K562 (cell line): ENCODE measurements at regions not wholly inside any gene's neighbourhood (a gene's known extent, or its start where the extent isn't known, plus 50 kb on each side); places are given as distances from the start of the nearest gene placed in this dataset.

Source experiments
- ATAC-seq: fragments of 200-7000 bp; cut with Tn5 transposase; 3 replicates; pipeline ENCODE4 v1.9.1; 2020; ENCODE audit warnings: moderate library complexity
- BruUV-seq: library from RNA; stranded (reverse); fragments of 400-500 nt; replicated peaks from 2 replicates; lab custom pipeline; 2021; lab: Mats Ljungman, UMichigan
- CTCF ChIA-PET: fragments of 300-600 bp; formaldehyde crosslinking; extraction: SDS; loops from one replicate; lab custom pipeline; 2021; ENCODE audit warnings: low intra/inter-chr PET ratio; lab: Yijun Ruan, JAX
- POLR2A ChIA-PET: fragments of 300-600, 350-650 bp; sonication (Branson Sonifier 250); formaldehyde crosslinking; extraction: SDS; loops from one replicate; lab custom pipeline; 2021; ENCODE audit warnings: antibody characterized with exemption, inconsistent platforms; lab: Yijun Ruan, JAX
- DNase-seq, 4 experiments: peaks; one replicate each; pipeline versions ENCODE4 v3.0.0 to v3.0.0-alpha.2; 2011 to 2018; ENCODE audit warnings: low spot score in 3 of 4, mixed read lengths in 3 of 4; ENCODE audit errors: extremely low read depth in 1 of 4
- FAIRE-seq: peaks from 2 replicates; lab custom pipeline; 2011; peaks lifted over from hg19 to GRCh38; lab: Jason Lieb, UNC
- H2AFZ ChIP-seq: 2 replicates; pipeline ENCODE4 v1.6.0; 2011; ENCODE audit warnings: low read depth, low read length, control low read depth, inconsistent platforms
- H3K27ac ChIP-seq: fragments of 200-600 bp; 3 replicates; pipeline ENCODE4 v1.8.0; 2011; ENCODE audit warnings: low read depth, mild to moderate bottlenecking, control low read depth, inconsistent platforms, low read length, moderate library complexity, mixed read lengths; ENCODE audit errors: extremely low read depth
- H3K27me3 ChIP-seq, 2 experiments: fragments of 300-600 bp in 1 of 2; 2 replicates in 1 of 2; 3 replicates in 1 of 2; pipeline versions ENCODE4 v1.6.0 to v1.8.0; 2011; ENCODE audit warnings: inconsistent platforms in 2 of 2, low read length in 2 of 2, mild to moderate bottlenecking in 1 of 2, mixed read lengths in 1 of 2, moderate library complexity in 1 of 2; ENCODE audit not compliant: control insufficient read depth in 2 of 2, insufficient read depth in 2 of 2
- H3K36me3 ChIP-seq: fragments of 300-600 bp; 3 replicates; pipeline ENCODE4 v1.8.0; 2011; ENCODE audit warnings: mild to moderate bottlenecking, low read length, inconsistent platforms; ENCODE audit not compliant: control insufficient read depth, insufficient read depth
- H3K4me1 ChIP-seq, 2 experiments: fragments of 200-600 bp in 1 of 2; replicated peaks in 1 of 2; 2 replicates in 1 of 2; 3 replicates in 1 of 2; pipeline versions ENCODE4 v1.5.1 to v1.8.0; 2011; ENCODE audit warnings: inconsistent platforms in 2 of 2, low read length in 2 of 2, mild to moderate bottlenecking in 1 of 2, mixed read lengths in 1 of 2, moderate library complexity in 1 of 2; ENCODE audit not compliant: control insufficient read depth in 2 of 2, insufficient read depth in 2 of 2
- H3K4me2 ChIP-seq: 2 replicates; pipeline ENCODE4 v1.6.1; 2011; ENCODE audit warnings: low read length, control low read depth, inconsistent platforms, mixed read lengths; ENCODE audit not compliant: insufficient read depth
- H3K4me3 ChIP-seq: fragments of 200-600 bp; sonication (generic), shearing (Covaris generic); 2 replicates; pipeline ENCODE4 v1.5.1; 2016; ENCODE audit warnings: control low read depth, inconsistent platforms
- H3K79me2 ChIP-seq: fragments of 200-600 bp; 3 replicates; pipeline ENCODE4 v1.8.0; 2011; ENCODE audit warnings: low read length, inconsistent platforms; ENCODE audit not compliant: control insufficient read depth, insufficient read depth
- H3K9ac ChIP-seq, 2 experiments: 2 replicates each; pipeline versions ENCODE4 v1.6.0 to v1.6.1; 2011; ENCODE audit warnings: low read depth in 2 of 2, low read length in 2 of 2, control low read depth in 1 of 2, inconsistent platforms in 1 of 2, mild to moderate bottlenecking in 1 of 2, mixed read lengths in 1 of 2; ENCODE audit not compliant: insufficient read depth in 1 of 2
- H3K9me1 ChIP-seq: one replicate; pipeline ENCODE4 v1.6.0; 2011; ENCODE audit warnings: inconsistent platforms, mild to moderate bottlenecking, low read length, moderate library complexity; ENCODE audit not compliant: control insufficient read depth, insufficient read depth
- H3K9me3 ChIP-seq: replicated peaks from 2 replicates; pipeline ENCODE4 v1.5.1; 2011; ENCODE audit warnings: low read depth, low read length, inconsistent platforms; ENCODE audit not compliant: control insufficient read depth, insufficient read depth
- H4K20me1 ChIP-seq: replicated peaks from 2 replicates; pipeline ENCODE4 v1.6.1; 2011; ENCODE audit warnings: low read length, inconsistent platforms, mixed read lengths; ENCODE audit not compliant: control insufficient read depth, insufficient read depth
- BMI1 ChIP-seq: fragments of 150-350 bp; IDR thresholded peaks from 2 replicates; pipeline ENCODE4 v1.6.1; 2014; ENCODE audit warnings: low read length
- C11orf30 ChIP-seq: fragments of 450-650 bp; IDR thresholded peaks from 2 replicates; pipeline ENCODE4 v1.6.1; 2016; ENCODE audit warnings: low read depth, mild to moderate bottlenecking
- EWSR1 ChIP-seq: fragments of 450-650 bp; IDR thresholded peaks from 2 replicates; pipeline ENCODE4 v1.6.1; 2018; ENCODE audit warnings: borderline replicate concordance, mild to moderate bottlenecking, low read depth, moderate library complexity; ENCODE audit not compliant: partially characterized antibody
- GATA2 ChIP-seq: sonication (generic); formaldehyde crosslinking; IDR thresholded peaks from 2 replicates; pipeline ENCODE4 v1.4.0; 2020; ENCODE audit warnings: mild to moderate bottlenecking, missing genetic modification reagents
- KDM2B ChIP-seq: fragments of 250-450 bp; sonication (Bioruptor Pico); IDR thresholded peaks from 2 replicates; pipeline ENCODE4 v1.8.0; 2021; ENCODE audit warnings: mild to moderate bottlenecking, moderate library complexity
- OTX1 ChIP-seq: fragments of 450-650 bp; formaldehyde crosslinking; IDR thresholded peaks from 2 replicates; pipeline ENCODE4 v1.4.0; 2022; ENCODE audit warnings: mild to moderate bottlenecking
- RBBP5 ChIP-seq: fragments of 200-600 bp; sonication (generic); IDR thresholded peaks from 2 replicates; pipeline ENCODE4 v1.6.1; 2012; ENCODE audit warnings: borderline replicate concordance, mild to moderate bottlenecking, low read length, control low read depth, inconsistent platforms; ENCODE audit not compliant: insufficient read depth, poor library complexity, severe bottlenecking
- XRCC4 ChIP-seq: IDR thresholded peaks from one replicate; pipeline ENCODE4 v1.6.1; 2011; ENCODE audit not compliant: insufficient read depth, insufficient read length; ENCODE audit errors: extremely low read depth
- ZNF316 ChIP-seq: fragments of 450-650 bp; IDR thresholded peaks from 2 replicates; pipeline ENCODE4 v1.6.1; 2016
- ZNF324 ChIP-seq: fragments of 250-450 bp; sonication (Bioruptor Pico); IDR thresholded peaks from 2 replicates; pipeline ENCODE4 v1.4.0; 2020; ENCODE audit warnings: mild to moderate bottlenecking
- ZNF436 ChIP-seq: fragments of 250-450, 450-650 bp; sonication (Bioruptor Pico); formaldehyde crosslinking; IDR thresholded peaks from 2 replicates; pipeline ENCODE4 v1.7.0; 2020; ENCODE audit warnings: mild to moderate bottlenecking
- WGBS: fragments of 100-300 bp; shearing (Covaris generic); methylation state at CpG from one replicate; pipeline ENCODE4 v1.1.6; 2016; ENCODE audit warnings: low coverage, mixed read lengths; ENCODE audit not compliant: insufficient coverage; ENCODE audit errors: missing lambda C conversion rate; 5-methylcytosine and 5-hydroxymethylcytosine counted together
- in situ Hi-C: fragments of 300-500 bp; cut with MboI; formaldehyde crosslinking; loops from 4 replicates; pipeline ENCODE4 v1.15.0; 2018; ENCODE audit warnings: inconsistent platforms, mixed read lengths
- intact Hi-C: fragments of 100-400 bp; cut with micrococcal nuclease; formaldehyde crosslinking; loops from 2 replicates; pipeline ENCODE4 v1.14.2; 2022
- TF ChIP-seq, protein P1 (sequence below): fragments of 450-650 bp; formaldehyde crosslinking; IDR thresholded peaks from 2 replicates; pipeline ENCODE4 v1.4.0; 2020; ENCODE audit warnings: mild to moderate bottlenecking, moderate library complexity
- TF ChIP-seq, protein P2 (sequence below): sonication (generic); formaldehyde crosslinking; IDR thresholded peaks from 2 replicates; pipeline ENCODE4 v1.8.1; 2023; ENCODE audit warnings: mild to moderate bottlenecking, missing genetic modification reagents
- TF ChIP-seq, protein P3 (sequence below): sonication (generic); formaldehyde crosslinking; IDR thresholded peaks from 2 replicates; pipeline ENCODE4 v1.8.1; 2023; ENCODE audit warnings: mild to moderate bottlenecking, missing genetic modification reagents

DNA sequence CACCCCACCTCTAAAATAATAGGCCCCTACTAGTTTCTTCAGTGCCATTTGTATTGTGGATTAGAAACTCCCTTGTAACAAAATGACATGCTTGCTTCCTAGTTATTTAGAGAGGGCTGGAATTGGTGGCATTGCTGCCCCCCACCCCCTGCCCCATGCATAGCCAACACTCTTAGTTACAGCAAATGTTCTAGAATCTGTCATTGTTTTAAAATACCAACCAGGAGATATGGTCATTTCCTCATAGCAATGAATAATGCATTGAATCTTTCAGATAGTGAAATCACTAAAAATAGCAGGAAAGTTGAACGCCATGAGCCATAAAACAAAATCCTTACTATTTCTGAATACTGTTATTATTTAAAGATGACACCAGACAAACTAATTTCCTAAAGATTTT, 292.5 kb downstream of the ARPP21 start:
- Histone ChIP-seq H3K4me2 (no peak overlapping the region), H3K79me2 (no peaks in the 10 kb centered on the region), H3K9me1 (no peaks in the 10 kb centered on the region), H2AFZ (no peak overlapping the region), H3K27me3 (no peaks in the 10 kb centered on the region), H3K4me3 (no peak overlapping the region), H3K9ac (no peak overlapping the region), H3K4me1 (no peaks in the 10 kb centered on the region), H3K9me3 (no peaks in the 10 kb centered on the region), H3K27ac (no peak overlapping the region), H4K20me1 (no peaks in the 10 kb centered on the region), H3K36me3 (no peaks in the 10 kb centered on the region)
- WGBS: 0% methylated on average over 1 of the region's 1 CpG
- CTCF ChIA-PET: no interaction called here
- BruUV-seq: no TSS peak
- DNase-seq (no peak), ATAC-seq (no peak), FAIRE-seq (no peak)
- TF ChIP-seq OTX1 (CRISPR knock-in tag) (no peak), GATA2 (CRISPR knock-in tag) (no peak), XRCC4 (no peak), KDM2B (CRISPR knock-in tag) (no peak), ZNF436 (no peak), BMI1 (no peak), EWSR1 (no peak)
- POLR2A ChIA-PET: no interaction called here
- in situ Hi-C loops (no loop called here), intact Hi-C loops (no loop called here)

DNA sequence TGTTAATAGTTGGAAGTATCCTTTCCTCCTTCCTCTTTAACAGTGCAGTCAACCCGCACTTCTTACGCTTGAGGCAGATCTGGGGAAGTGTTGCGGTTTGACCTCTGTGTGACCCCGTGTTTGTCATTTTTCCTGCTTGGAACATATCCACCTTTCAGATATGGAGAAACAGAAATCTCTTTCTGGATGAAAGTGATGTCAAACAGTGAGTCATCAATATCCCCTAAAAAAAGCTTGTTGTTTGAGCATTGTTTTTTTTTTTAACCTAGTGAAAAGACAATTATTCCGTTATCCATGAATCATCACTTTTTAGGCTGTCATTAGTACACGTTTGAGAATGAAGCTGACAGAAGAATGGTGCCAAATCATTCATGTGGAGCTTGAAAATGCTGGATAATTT, 293.7 kb downstream of the ARPP21 start:
- no peak for FAIRE-seq
- intact Hi-C loops (no loop called here), in situ Hi-C loops (no loop called here)
- Histone ChIP-seq H3K4me1 (no peaks in the 10 kb centered on the region), H4K20me1 (no peaks in the 10 kb centered on the region), H3K79me2 (no peaks in the 10 kb centered on the region), H3K9me1 (no peaks in the 10 kb centered on the region), H3K36me3 (no peaks in the 10 kb centered on the region), H3K9ac (no peak overlapping the region), H3K4me3 (no peak overlapping the region), H3K27me3 (no peaks in the 10 kb centered on the region), H3K27ac (no peak overlapping the region), H2AFZ (no peak overlapping the region), H3K9me3 (no peaks in the 10 kb centered on the region), H3K4me2 (no peak overlapping the region)
- ChIA-PET POLR2A (no interaction called here), CTCF (no interaction called here)
- peak in 1 of 4 experiments; percentile 23 for DNase-seq
- ATAC-seq: no peak
- BruUV-seq: no TSS peak
- WGBS: 2% methylated on average over 6 of the region's 6 CpGs
- TF ChIP-seq, protein P1, sequence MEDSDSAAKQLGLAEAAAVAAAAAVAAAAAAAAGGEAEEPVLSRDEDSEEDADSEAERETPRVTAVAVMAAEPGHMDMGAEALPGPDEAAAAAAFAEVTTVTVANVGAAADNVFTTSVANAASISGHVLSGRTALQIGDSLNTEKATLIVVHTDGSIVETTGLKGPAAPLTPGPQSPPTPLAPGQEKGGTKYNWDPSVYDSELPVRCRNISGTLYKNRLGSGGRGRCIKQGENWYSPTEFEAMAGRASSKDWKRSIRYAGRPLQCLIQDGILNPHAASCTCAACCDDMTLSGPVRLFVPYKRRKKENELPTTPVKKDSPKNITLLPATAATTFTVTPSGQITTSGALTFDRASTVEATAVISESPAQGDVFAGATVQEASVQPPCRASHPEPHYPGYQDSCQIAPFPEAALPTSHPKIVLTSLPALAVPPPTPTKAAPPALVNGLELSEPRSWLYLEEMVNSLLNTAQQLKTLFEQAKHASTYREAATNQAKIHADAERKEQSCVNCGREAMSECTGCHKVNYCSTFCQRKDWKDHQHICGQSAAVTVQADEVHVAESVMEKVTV (CRISPR knock-in tag): no peak
- TF ChIP-seq ZNF316: peak; percentile 69
- TF ChIP-seq, protein P2, sequence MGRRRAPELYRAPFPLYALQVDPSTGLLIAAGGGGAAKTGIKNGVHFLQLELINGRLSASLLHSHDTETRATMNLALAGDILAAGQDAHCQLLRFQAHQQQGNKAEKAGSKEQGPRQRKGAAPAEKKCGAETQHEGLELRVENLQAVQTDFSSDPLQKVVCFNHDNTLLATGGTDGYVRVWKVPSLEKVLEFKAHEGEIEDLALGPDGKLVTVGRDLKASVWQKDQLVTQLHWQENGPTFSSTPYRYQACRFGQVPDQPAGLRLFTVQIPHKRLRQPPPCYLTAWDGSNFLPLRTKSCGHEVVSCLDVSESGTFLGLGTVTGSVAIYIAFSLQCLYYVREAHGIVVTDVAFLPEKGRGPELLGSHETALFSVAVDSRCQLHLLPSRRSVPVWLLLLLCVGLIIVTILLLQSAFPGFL (CRISPR knock-in tag): no peak
- no peak for TF ChIP-seq ZNF324 (CRISPR knock-in tag)
- peak; percentile 29; the same call in 1 of the 2 replicates for TF ChIP-seq C11orf30
- TF ChIP-seq, protein P3, sequence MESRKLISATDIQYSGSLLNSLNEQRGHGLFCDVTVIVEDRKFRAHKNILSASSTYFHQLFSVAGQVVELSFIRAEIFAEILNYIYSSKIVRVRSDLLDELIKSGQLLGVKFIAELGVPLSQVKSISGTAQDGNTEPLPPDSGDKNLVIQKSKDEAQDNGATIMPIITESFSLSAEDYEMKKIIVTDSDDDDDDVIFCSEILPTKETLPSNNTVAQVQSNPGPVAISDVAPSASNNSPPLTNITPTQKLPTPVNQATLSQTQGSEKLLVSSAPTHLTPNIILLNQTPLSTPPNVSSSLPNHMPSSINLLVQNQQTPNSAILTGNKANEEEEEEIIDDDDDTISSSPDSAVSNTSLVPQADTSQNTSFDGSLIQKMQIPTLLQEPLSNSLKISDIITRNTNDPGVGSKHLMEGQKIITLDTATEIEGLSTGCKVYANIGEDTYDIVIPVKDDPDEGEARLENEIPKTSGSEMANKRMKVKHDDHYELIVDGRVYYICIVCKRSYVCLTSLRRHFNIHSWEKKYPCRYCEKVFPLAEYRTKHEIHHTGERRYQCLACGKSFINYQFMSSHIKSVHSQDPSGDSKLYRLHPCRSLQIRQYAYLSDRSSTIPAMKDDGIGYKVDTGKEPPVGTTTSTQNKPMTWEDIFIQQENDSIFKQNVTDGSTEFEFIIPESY (CRISPR knock-in tag): no peak
- no peak for TF ChIP-seq RBBP5
